Umbilical cord (tissue), 1 donor: ENCODE measurements at regions not wholly inside any gene's neighbourhood (a gene's known extent, or its start where the extent isn't known, plus 50 kb on each side); places are given as distances from the start of the nearest gene placed in this dataset.

ENCODE experiments used
- DNase-seq: peaks from one replicate; pipeline ENCODE4 v3.0.0-alpha.2; 2015; ENCODE audit warnings: low spot score

- DNase-seq: no peak
Observed at GRCh38 chr20:57810511-57811373, 100.9 kb upstream of the PMEPA1 start.

- DNase-seq: peak; percentile 77
Observed at GRCh38 chr20:57809661-57810172, 99.9 kb upstream of the PMEPA1 start.

GRCh38 chr20:57809149-57809548, 99.3 kb upstream of the PMEPA1 start:
- DNase-seq: no peak

GRCh38 chr20:57808264-57809070, 98.7 kb upstream of the PMEPA1 start:
- no peak for DNase-seq

- DNase-seq: peak; percentile 65
Observed at GRCh38 chr20:57807401-57808263, 97.8 kb upstream of the PMEPA1 start.

- DNase-seq: no peak
Observed at GRCh38 chr20:57806975-57807374, 97.2 kb upstream of the PMEPA1 start.

GRCh38 chr20:57806476-57806875, 96.7 kb upstream of the PMEPA1 start:
- no peak for DNase-seq

GRCh38 chr20:57805747-57806146, 95.9 kb upstream of the PMEPA1 start:
- DNase-seq: peak; percentile 54

GRCh38 chr20:57804470-57805250, 94.8 kb upstream of the PMEPA1 start:
- DNase-seq: no peak

- no peak for DNase-seq
Observed at GRCh38 chr20:57803508-57804005, 93.7 kb upstream of the PMEPA1 start.

- DNase-seq: no peak
Observed at GRCh38 chr20:57802765-57803507, 93.1 kb upstream of the PMEPA1 start.

- DNase-seq: no peak
Observed at GRCh38 chr20:57801581-57801980, 91.8 kb upstream of the PMEPA1 start.

- DNase-seq: no peak
Observed at GRCh38 chr20:57800791-57801430, 91.1 kb upstream of the PMEPA1 start.

- no peak for DNase-seq
Observed at GRCh38 chr20:57797401-57797800, 87.6 kb upstream of the PMEPA1 start.

- no peak for DNase-seq
Observed at GRCh38 chr20:57795977-57796560, 86.3 kb upstream of the PMEPA1 start.

- no peak for DNase-seq
Observed at GRCh38 chr20:57795342-57795697, 85.5 kb upstream of the PMEPA1 start.

GRCh38 chr20:57794600-57795341, 85.0 kb upstream of the PMEPA1 start:
- DNase-seq: no peak

- DNase-seq: no peak
Observed at GRCh38 chr20:57794036-57794435, 84.2 kb upstream of the PMEPA1 start.
